Endodermal cell (in vitro differentiated cells): ENCODE measurements at regions not wholly inside any gene's neighbourhood (a gene's known extent, or its start where the extent isn't known, plus 50 kb on each side); places are given as distances from the start of the nearest gene placed in this dataset.
A peak's percentile ranks its signal among the peaks of the same experiment; 100 is the strongest.

Experiments used
- DNase-seq: peaks from one replicate; pipeline ENCODE4 v3.0.0-alpha.2; 2017
- H3K27ac ChIP-seq: 2 replicates; pipeline ENCODE4 v1.5.1; 2013; ENCODE audit warnings: mild to moderate bottlenecking, low read depth, low read length, moderate library complexity
- H3K27me3 ChIP-seq: 2 replicates; pipeline ENCODE4 v1.6.1; 2013; ENCODE audit warnings: mild to moderate bottlenecking, low read length, moderate library complexity; ENCODE audit not compliant: insufficient read depth, control insufficient read depth, poor library complexity, severe bottlenecking
- H3K36me3 ChIP-seq: 2 replicates; pipeline ENCODE4 v1.7.0; 2013; ENCODE audit warnings: mild to moderate bottlenecking, low read length, moderate library complexity; ENCODE audit not compliant: control insufficient read depth, insufficient read depth
- H3K4me1 ChIP-seq: one replicate; pipeline ENCODE4 v1.7.0; 2013; ENCODE audit warnings: low read length; ENCODE audit not compliant: control insufficient read depth, insufficient read depth
- H3K4me3 ChIP-seq: 2 replicates; pipeline ENCODE4 v1.5.1; 2013; ENCODE audit warnings: mild to moderate bottlenecking, low read length, moderate library complexity
- H3K9ac ChIP-seq: 2 replicates; pipeline ENCODE4 v1.6.1; 2013; ENCODE audit warnings: mild to moderate bottlenecking, low read length, moderate library complexity; ENCODE audit not compliant: poor library complexity, severe bottlenecking; ENCODE audit errors: extremely low read depth
- H3K9me3 ChIP-seq: 2 replicates; pipeline ENCODE4 v1.6.1; 2013; ENCODE audit warnings: mild to moderate bottlenecking, low read length, moderate library complexity; ENCODE audit not compliant: control insufficient read depth
- H3K27ac Mint-ChIP-seq: 2 replicates; pipeline ENCODE4 v1.8.0; 2020; ENCODE audit warnings: mixed read lengths
- H3K27me3 Mint-ChIP-seq: 2 replicates; pipeline ENCODE4 v1.8.0; 2021; ENCODE audit warnings: mild to moderate bottlenecking, mixed read lengths; ENCODE audit not compliant: insufficient read depth
- H3K36me3 Mint-ChIP-seq: 2 replicates; pipeline ENCODE4 v1.8.0; 2020; ENCODE audit warnings: low read depth, mixed read lengths
- H3K4me1 Mint-ChIP-seq: 2 replicates; pipeline ENCODE4 v1.8.0; 2020; ENCODE audit warnings: mixed read lengths
- H3K4me3 Mint-ChIP-seq: 2 replicates; pipeline ENCODE4 v1.8.0; 2020; ENCODE audit warnings: mild to moderate bottlenecking, moderate library complexity, mixed read lengths
- H3K9me3 Mint-ChIP-seq: 2 replicates; pipeline ENCODE4 v1.8.0; 2020; ENCODE audit warnings: mild to moderate bottlenecking, mixed read lengths
- CTCF ChIP-seq: fragments of 200-600 bp; sonication (generic); conservative IDR thresholded peaks from 2 replicates; pipeline ENCODE4 v1.5.0; 2021; ENCODE audit warnings: antibody characterized with exemption, mild to moderate bottlenecking
- WGBS, 2 experiments: methylation state at CpG; one replicate each; pipeline versions ENCODE4 v1.1.5 to v1.1.7; 2013; ENCODE audit warnings: missing lambda C conversion rate in 2 of 2, mixed read lengths in 1 of 2; ENCODE audit not compliant: insufficient coverage in 1 of 2, insufficient read length in 1 of 2; 5-methylcytosine and 5-hydroxymethylcytosine counted together

DNA sequence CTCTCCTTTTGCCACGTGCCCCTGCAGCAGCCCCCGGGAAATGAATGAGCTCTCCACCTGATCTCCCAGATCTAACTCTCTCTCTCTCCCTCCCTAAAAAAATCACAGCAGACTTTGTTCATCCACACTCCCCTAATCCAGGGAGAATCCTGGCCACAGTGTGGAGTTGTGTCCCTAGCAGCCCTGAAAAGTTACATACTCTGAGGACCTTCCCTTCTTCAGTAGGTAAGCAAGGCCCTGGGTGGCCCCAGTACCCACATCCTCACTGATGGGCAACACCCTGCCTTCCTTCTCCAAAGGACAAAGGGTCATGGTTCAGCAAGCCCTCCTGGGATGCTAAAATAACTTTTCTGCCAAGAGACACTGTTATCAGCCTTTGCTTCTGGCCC, 76.9 kb upstream of the GLI2 start:
- H3K27ac ChIP-seq, result no peak overlapping the region
- Mint-ChIP-seq H3K27me3 (peaks cover 77% of the 10 kb centered on the region), H3K4me1 (no peaks in the 10 kb centered on the region), H3K9me3 (peaks cover 8% of the 10 kb centered on the region), H3K36me3 (no peaks in the 10 kb centered on the region), H3K4me3 (no peak overlapping the region), H3K27ac (no peak overlapping the region)
- no peak overlapping the region for H3K9ac ChIP-seq
- peaks cover 8% of the 10 kb centered on the region for H3K27me3 ChIP-seq
- no peak for TF ChIP-seq CTCF
- peak; percentile 17 for DNase-seq
- no peak overlapping the region for H3K4me3 ChIP-seq
- H3K36me3 ChIP-seq, result no peaks in the 10 kb centered on the region
- no peaks in the 10 kb centered on the region for H3K4me1 ChIP-seq
- WGBS, 2 experiments, result 72% methylated on average over 2 of the region's 2 CpGs; no CpG with 5 or more reads in 1 of the 2 experiments
- peaks cover 2% of the 10 kb centered on the region for H3K9me3 ChIP-seq

DNA sequence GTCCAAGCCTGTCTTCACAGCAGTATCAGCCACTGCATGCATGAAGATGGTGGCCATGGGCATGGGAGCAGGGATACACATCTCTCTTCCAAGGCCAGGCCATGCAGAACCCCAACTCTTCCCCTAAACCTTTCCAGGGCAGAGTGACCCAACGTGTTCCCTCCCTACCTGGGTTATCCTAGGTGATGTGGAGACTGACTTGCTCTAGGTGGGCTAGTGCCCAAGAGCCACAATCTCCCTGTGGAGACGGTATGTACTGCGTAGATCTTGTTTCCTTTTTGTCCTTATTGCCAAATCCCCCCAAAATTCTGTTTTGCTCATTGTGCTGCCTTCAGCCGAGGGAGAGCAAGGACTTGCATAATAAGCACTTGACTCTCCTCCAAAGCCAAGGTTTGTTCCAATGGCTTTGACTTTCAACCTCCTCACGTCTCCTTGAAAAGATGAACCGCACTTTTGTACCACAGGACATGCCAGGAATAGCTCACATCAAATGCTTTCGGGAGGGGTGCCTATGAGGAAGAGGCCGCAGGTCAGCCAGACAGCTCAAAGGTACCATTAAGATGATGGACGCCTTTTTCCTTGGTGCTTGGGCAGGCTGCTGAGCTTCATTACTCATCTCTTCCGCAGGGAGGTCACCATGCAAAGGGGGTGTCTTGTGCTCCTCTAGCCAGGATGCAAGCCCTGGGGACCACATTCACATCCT, 76.2 kb upstream of the GLI2 start:
- peaks cover 8% of the 10 kb centered on the region for H3K27me3 ChIP-seq
- H3K36me3 Mint-ChIP-seq, result no peaks in the 10 kb centered on the region

DNA sequence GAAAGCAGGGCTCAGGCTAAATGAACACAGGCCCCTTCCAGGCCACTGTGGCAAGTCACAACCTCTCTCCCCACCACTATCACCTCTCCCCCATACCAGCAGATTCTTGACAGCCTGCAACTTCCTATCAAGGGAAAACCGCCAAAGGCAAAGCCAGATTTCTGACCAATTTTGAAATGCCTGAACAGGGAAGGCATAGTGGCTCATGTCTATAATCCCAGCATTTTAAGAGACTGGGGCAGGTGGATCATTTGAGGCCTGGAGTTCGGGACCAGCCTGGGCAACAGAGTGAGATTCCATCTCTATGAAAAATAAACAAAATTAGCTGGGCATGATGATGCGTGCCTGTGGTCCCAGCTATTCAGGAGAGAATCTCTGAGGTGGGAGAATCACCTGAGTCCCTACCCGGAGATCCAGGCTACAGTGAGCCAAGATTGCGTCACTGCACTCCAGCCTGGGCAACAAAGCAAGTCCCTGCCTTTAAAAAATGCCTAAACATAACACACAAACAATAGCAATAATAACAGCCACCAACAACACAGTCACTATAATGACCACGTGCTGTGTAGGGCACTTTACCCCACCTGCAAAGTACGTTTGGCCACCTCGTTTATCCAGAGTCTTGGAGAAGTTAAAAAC, 75.5 kb upstream of the GLI2 start:
- Histone ChIP-seq H3K36me3 (no peaks in the 10 kb centered on the region), H3K9me3 (peaks cover 16% of the 10 kb centered on the region), H3K27ac (no peak overlapping the region), H3K4me1 (no peaks in the 10 kb centered on the region), H3K27me3 (peaks cover 8% of the 10 kb centered on the region), H3K4me3 (no peak overlapping the region), H3K9ac (no peak overlapping the region)
- peak; percentile 13 for DNase-seq
- Mint-ChIP-seq H3K36me3 (no peaks in the 10 kb centered on the region), H3K4me1 (no peaks in the 10 kb centered on the region), H3K27me3 (peaks cover 70% of the 10 kb centered on the region), H3K27ac (no peak overlapping the region), H3K4me3 (no peak overlapping the region), H3K9me3 (peaks cover 17% of the 10 kb centered on the region)
- 88 to 96% methylated on average over 4 to 8 of the region's 8 CpGs for WGBS, 2 experiments
- no peak for TF ChIP-seq CTCF

More for the DNA sequence above, 76.2 kb upstream of the GLI2 start:
- Mint-ChIP-seq H3K27ac (no peak overlapping the region), H3K27me3 (peaks cover 74% of the 10 kb centered on the region), H3K4me1 (no peaks in the 10 kb centered on the region), H3K4me3 (no peak overlapping the region), H3K9me3 (peaks cover 10% of the 10 kb centered on the region)
- no peak for TF ChIP-seq CTCF
- peak; percentile 22 for DNase-seq
- Histone ChIP-seq H3K4me3 (no peak overlapping the region), H3K9ac (no peak overlapping the region), H3K4me1 (no peaks in the 10 kb centered on the region), H3K27ac (no peak overlapping the region), H3K9me3 (peaks cover 8% of the 10 kb centered on the region), H3K36me3 (no peaks in the 10 kb centered on the region)
- 90 to 98% methylated on average over 9 to 10 of the region's 10 CpGs for WGBS, 2 experiments
